HG03378 (cell line): ENCODE measurements at regions not wholly inside any gene's neighbourhood (a gene's known extent, or its start where the extent isn't known, plus 50 kb on each side); places are given as distances from the start of the nearest gene placed in this dataset.
"Not testable (repeated sequence)": the region's sequence is repeated elsewhere in the genome, so short reads cannot be mapped to it uniquely, and the experiment has no call there.

Source experiments
- ATAC-seq: cut with Tn5 transposase; IDR thresholded peaks from one replicate; pipeline ENCODE4 v1.9.1; 2021; ENCODE audit warnings: mild to moderate bottlenecking, moderate library complexity; ENCODE audit not compliant: unreplicated experiment

GRCh38 chr7:152905949-152906348 lies 146.4 kb downstream of the ACTR3B start:
- no peak for ATAC-seq

GRCh38 chr7:152907042-152907761 lies 147.7 kb downstream of the ACTR3B start:
- ATAC-seq: no peak

- no peak for ATAC-seq
These were observed 149.7 kb downstream of the ACTR3B start for GRCh38 chr7:152909280-152909679.

GRCh38 chr7:152909683-152910544 lies 150.4 kb downstream of the ACTR3B start:
- ATAC-seq: no peak

- ATAC-seq: no peak
These were observed 151.1 kb downstream of the ACTR3B start for GRCh38 chr7:152910545-152911225.

GRCh38 chr7:152911226-152911560 lies 151.6 kb downstream of the ACTR3B start:
- ATAC-seq: no peak

- no peak for ATAC-seq
These were observed 152.4 kb downstream of the ACTR3B start for GRCh38 chr7:152911922-152912321.

GRCh38 chr7:152912511-152912910 lies 153.0 kb downstream of the ACTR3B start:
- ATAC-seq: no peak

GRCh38 chr7:152913492-152913891 lies 153.9 kb downstream of the ACTR3B start:
- ATAC-seq: no peak

- ATAC-seq: no peak
These were observed 154.7 kb downstream of the ACTR3B start for GRCh38 chr7:152914014-152914844.

- not testable (repeated sequence) for ATAC-seq
These were observed 155.2 kb downstream of the ACTR3B start for GRCh38 chr7:152914845-152915102.

- ATAC-seq: no peak
These were observed 162.9 kb downstream of the ACTR3B start for GRCh38 chr7:152922318-152923081.

GRCh38 chr7:152923711-152924110 lies 164.2 kb downstream of the ACTR3B start:
- ATAC-seq: no peak

- no peak for ATAC-seq
These were observed 164.7 kb downstream of the ACTR3B start for GRCh38 chr7:152924238-152924637.

GRCh38 chr7:152924826-152925411 lies 165.4 kb downstream of the ACTR3B start:
- no peak for ATAC-seq

GRCh38 chr7:152925412-152926147 lies 166.0 kb downstream of the ACTR3B start:
- ATAC-seq: no peak

GRCh38 chr7:152931633-152932032 lies 172.1 kb downstream of the ACTR3B start:
- ATAC-seq: no peak

- ATAC-seq: no peak
These were observed 177.7 kb downstream of the ACTR3B start for GRCh38 chr7:152937282-152937681.

- ATAC-seq: not testable (repeated sequence)
These were observed 187.1 kb downstream of the ACTR3B start for GRCh38 chr7:152946616-152947015.
